Nephron (organoid): ENCODE measurements at regions not wholly inside any gene's neighbourhood (a gene's known extent, or its start where the extent isn't known, plus 50 kb on each side); places are given as distances from the start of the nearest gene placed in this dataset.
A peak's percentile ranks its signal among the peaks of the same experiment; 100 is the strongest.

Experiments used
- H3K27ac Mint-ChIP-seq, 3 experiments: 2 replicates each; pipeline ENCODE4 v1.8.0; 2020; ENCODE audit warnings: mixed read lengths in 3 of 3, mild to moderate bottlenecking in 2 of 3, moderate library complexity in 1 of 3
- H3K27me3 Mint-ChIP-seq: 2 replicates; pipeline ENCODE4 v1.8.0; 2021; ENCODE audit warnings: low read depth, mild to moderate bottlenecking, moderate library complexity, mixed read lengths
- H3K36me3 Mint-ChIP-seq: 2 replicates; pipeline ENCODE4 v1.8.0; 2020; ENCODE audit warnings: low read depth, mixed read lengths
- H3K4me1 Mint-ChIP-seq: 2 replicates; pipeline ENCODE4 v1.8.0; 2020; ENCODE audit warnings: mixed read lengths
- H3K4me3 Mint-ChIP-seq, 3 experiments: 2 replicates each; pipeline ENCODE4 v1.8.0; 2020; ENCODE audit warnings: mild to moderate bottlenecking in 3 of 3, mixed read lengths in 3 of 3, moderate library complexity in 2 of 3
- H3K9me3 Mint-ChIP-seq: 2 replicates; pipeline ENCODE4 v1.8.0; 2020; ENCODE audit warnings: mixed read lengths
- TF ChIP-seq, protein P1 (sequence below), 3 experiments: fragments of 200-600 bp; sonication (generic); IDR thresholded peaks; one replicate each; pipeline ENCODE4 v1.5.0; 2021; ENCODE audit warnings: antibody characterized with exemption in 3 of 3; ENCODE audit not compliant: unreplicated experiment in 3 of 3

DNA sequence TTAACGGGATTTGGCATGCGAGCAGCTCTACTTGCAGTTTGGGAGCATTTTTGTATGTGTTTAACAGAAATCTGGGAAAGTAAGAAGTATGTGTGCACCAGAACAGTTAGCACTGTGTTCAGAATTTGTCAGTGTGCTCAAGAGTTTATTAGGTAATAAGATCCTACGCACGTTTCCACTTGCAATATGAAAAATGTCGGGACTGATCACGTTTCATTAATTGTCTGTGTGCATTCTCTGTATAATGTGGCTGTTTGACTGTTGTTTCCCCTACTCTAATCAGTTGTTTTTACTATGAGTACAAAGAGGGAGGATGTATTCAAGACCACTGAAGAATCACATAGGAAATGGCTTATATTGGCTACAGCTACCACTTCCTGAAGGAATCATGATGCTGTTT, 349.7 kb upstream of the POU3F2 start:
- H3K27me3 Mint-ChIP-seq, result peaks cover 4% of the 10 kb centered on the region
- H3K4me3 Mint-ChIP-seq, result no peak overlapping the region
- peaks cover 6% of the 10 kb centered on the region for H3K9me3 Mint-ChIP-seq
- TF ChIP-seq, protein P1, sequence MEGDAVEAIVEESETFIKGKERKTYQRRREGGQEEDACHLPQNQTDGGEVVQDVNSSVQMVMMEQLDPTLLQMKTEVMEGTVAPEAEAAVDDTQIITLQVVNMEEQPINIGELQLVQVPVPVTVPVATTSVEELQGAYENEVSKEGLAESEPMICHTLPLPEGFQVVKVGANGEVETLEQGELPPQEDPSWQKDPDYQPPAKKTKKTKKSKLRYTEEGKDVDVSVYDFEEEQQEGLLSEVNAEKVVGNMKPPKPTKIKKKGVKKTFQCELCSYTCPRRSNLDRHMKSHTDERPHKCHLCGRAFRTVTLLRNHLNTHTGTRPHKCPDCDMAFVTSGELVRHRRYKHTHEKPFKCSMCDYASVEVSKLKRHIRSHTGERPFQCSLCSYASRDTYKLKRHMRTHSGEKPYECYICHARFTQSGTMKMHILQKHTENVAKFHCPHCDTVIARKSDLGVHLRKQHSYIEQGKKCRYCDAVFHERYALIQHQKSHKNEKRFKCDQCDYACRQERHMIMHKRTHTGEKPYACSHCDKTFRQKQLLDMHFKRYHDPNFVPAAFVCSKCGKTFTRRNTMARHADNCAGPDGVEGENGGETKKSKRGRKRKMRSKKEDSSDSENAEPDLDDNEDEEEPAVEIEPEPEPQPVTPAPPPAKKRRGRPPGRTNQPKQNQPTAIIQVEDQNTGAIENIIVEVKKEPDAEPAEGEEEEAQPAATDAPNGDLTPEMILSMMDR (IDR thresholded peaks at IDR 0.05; ENCODE audit: unreplicated experiment in 3 of 3), result no peak
- no peak overlapping the region for H3K27ac Mint-ChIP-seq
- H3K36me3 Mint-ChIP-seq, result peaks cover 6% of the 10 kb centered on the region
- peaks cover 5% of the 10 kb centered on the region for H3K4me1 Mint-ChIP-seq

DNA sequence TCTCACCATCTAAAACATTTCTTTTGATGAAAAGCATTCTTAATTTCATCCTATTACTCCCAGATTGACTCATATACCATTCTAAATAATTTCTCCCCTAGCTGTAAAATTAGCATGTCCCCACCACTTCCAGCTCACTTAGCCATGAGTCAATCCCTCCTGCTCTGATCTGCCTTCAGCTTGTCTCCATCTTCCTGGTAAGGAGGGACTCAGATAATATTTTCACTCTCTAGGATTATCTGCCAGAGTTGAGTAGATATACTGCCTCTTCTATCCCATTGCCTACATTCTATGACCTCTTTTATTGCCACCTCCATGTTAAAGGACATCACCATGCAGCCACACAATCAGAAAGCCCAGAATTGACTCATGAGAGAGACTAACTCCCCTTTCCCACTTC, 348.8 kb upstream of the POU3F2 start:
- TF ChIP-seq, protein P1 (IDR thresholded peaks at IDR 0.05; ENCODE audit: unreplicated experiment in 3 of 3), result no peak
- Mint-ChIP-seq H3K27me3 (peaks cover 4% of the 10 kb centered on the region), H3K9me3 (peaks cover under 1% of the 10 kb centered on the region), H3K27ac (no peak overlapping the region), H3K4me1 (peaks cover 5% of the 10 kb centered on the region), H3K36me3 (no peaks in the 10 kb centered on the region), H3K4me3 (no peak overlapping the region)

DNA sequence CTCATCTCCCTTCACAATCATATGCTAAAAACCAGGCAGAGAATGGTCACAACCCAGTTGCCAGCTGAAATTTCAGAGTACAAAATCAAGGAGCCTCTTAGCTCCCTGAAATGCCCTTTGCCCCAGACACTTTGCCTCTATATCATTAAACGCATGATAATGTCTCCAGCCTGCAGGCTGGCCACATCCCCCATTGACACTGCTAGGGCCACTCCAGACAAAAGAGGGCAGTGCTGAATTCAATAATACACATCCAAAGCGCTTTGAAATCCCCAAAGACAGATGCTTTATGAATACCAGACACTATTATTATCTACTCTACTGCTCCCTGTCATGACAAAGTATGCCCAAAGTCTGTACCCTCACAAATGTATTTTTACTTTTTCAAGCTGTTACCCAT, 348.3 kb upstream of the POU3F2 start:
- peaks cover 4% of the 10 kb centered on the region for H3K27me3 Mint-ChIP-seq
- no peaks in the 10 kb centered on the region for H3K9me3 Mint-ChIP-seq
- H3K4me1 Mint-ChIP-seq, result peaks cover 5% of the 10 kb centered on the region
- no peaks in the 10 kb centered on the region for H3K36me3 Mint-ChIP-seq
- H3K27ac Mint-ChIP-seq, result no peak overlapping the region
- TF ChIP-seq, protein P1 (IDR thresholded peaks at IDR 0.05; ENCODE audit: unreplicated experiment in 3 of 3), result no peak
- no peak overlapping the region for H3K4me3 Mint-ChIP-seq

DNA sequence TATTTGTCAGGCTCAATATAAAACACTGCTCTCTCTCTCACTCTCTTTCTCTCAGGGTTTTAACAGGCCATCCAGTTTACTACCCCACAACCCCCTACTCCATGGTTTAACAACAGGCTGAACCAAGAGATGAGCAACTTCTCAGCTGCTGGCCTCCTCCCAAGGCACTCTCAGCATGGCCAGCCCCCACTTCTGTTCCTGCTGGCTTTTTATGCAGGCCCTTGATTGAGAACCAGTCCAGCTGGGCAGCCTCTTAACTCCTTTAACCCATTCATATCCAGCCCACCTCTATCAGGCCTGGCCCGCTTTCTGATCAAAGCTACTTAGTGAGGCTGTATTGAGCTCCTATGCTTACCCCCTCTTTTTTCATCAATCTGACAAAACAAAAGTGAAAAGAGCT, 346.8 kb upstream of the POU3F2 start:
- TF ChIP-seq, protein P1 (IDR thresholded peaks at IDR 0.05; ENCODE audit: unreplicated experiment in 3 of 3), result no peak
- Mint-ChIP-seq H3K4me1 (peaks cover 5% of the 10 kb centered on the region), H3K27me3 (peaks cover 4% of the 10 kb centered on the region), H3K27ac (no peak overlapping the region), H3K9me3 (no peaks in the 10 kb centered on the region), H3K4me3 (no peak overlapping the region), H3K36me3 (no peaks in the 10 kb centered on the region)

DNA sequence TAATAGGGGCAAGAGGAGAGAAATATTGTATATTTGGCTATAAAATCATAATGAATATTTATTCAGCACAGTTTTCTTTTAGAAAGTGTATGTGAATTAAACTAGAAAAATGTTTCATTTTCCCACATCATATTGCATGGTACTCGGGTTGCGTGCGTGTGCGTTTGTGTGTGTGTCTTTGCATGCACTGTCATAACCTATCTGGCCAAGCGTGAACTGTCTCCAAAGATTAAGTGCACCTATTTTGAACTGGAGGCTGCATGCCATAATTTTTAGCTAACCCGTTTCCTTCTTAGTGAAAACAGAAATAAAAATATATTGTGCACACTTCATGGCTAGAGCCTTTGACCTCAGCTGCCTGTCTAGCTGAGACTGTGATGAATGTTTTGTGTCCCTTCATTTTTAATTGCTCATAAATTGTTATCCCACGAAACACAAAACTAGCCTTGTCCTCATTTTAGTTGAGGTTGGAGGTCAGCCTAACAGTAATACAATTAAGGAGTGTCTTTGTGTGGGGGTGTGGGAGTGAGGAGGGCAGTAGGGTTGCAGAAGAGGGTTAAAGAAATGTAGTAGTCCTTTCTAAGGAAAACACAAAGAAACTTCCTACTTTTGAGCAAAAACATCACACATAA, 336.1 kb upstream of the POU3F2 start:
- Mint-ChIP-seq H3K27ac (peak overlapping the region in 1 of 3 experiments; percentile 21), H3K36me3 (no peaks in the 10 kb centered on the region), H3K9me3 (no peaks in the 10 kb centered on the region), H3K27me3 (peaks cover 13% of the 10 kb centered on the region), H3K4me1 (peaks cover 9% of the 10 kb centered on the region), H3K4me3 (no peak overlapping the region)
- TF ChIP-seq, protein P1 (IDR thresholded peaks at IDR 0.05; ENCODE audit: unreplicated experiment in 3 of 3), result no peak

DNA sequence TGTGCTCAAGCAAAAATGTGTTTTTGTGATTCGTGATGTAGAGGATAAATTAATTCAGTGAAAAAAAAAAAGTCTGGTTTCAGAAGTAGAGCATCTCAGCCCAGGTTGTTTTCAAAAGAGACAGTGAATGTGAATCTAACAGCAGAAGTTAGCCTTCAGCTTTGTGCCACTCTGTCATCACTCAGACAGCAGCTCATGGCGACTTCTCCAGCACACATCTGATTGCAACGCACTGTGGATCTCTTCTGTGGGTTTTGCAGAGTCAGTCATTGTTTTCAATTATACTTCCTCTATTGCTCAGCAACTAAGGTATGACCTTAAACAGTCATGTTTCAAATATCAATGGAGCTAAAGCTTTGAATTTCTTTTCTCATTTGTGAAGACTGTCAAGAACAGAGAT, 335.5 kb upstream of the POU3F2 start:
- H3K27ac Mint-ChIP-seq, result peak overlapping the region in 1 of 3 experiments; percentile 21
- peaks cover 15% of the 10 kb centered on the region for H3K27me3 Mint-ChIP-seq
- no peak overlapping the region for H3K4me3 Mint-ChIP-seq
- H3K4me1 Mint-ChIP-seq, result peaks cover 9% of the 10 kb centered on the region
- no peaks in the 10 kb centered on the region for H3K9me3 Mint-ChIP-seq
- TF ChIP-seq, protein P1 (IDR thresholded peaks at IDR 0.05; ENCODE audit: unreplicated experiment in 3 of 3), result no peak
- H3K36me3 Mint-ChIP-seq, result no peaks in the 10 kb centered on the region
